ENCODE measurements at regions not wholly inside any gene's neighbourhood (a gene's known extent, or its start where the extent isn't known, plus 50 kb on each side); places are given as distances from the start of the nearest gene placed in this dataset.

- Histone ChIP-seq H3K27ac (ENCODE audit: low read depth, low read length) (no peak overlapping the region), H3K36me3 (ENCODE audit: control insufficient read depth, insufficient read depth, low read length) (no peaks in the 10 kb centered on the region), H3K9ac (ENCODE audit: low read depth, low read length) (no peak overlapping the region), H3K27me3 (ENCODE audit: control insufficient read depth, insufficient read depth, low read length) (no peaks in the 10 kb centered on the region), H3K9me3 (ENCODE audit: control insufficient read depth, insufficient read depth, low read length) (no peaks in the 10 kb centered on the region), H3K4me3 (ENCODE audit: low read depth, low read length) (no peak overlapping the region), H3K4me1 (ENCODE audit: control insufficient read depth, insufficient read depth, low read length) (no peaks in the 10 kb centered on the region)
Observed at GRCh38 chr4:162237676-162238075, 73.9 kb upstream of the FSTL5 start.

- Histone ChIP-seq H3K9me3 (ENCODE audit: control insufficient read depth, insufficient read depth, low read length) (no peaks in the 10 kb centered on the region), H3K4me1 (ENCODE audit: control insufficient read depth, insufficient read depth, low read length) (no peaks in the 10 kb centered on the region), H3K9ac (ENCODE audit: low read depth, low read length) (no peak overlapping the region), H3K27me3 (ENCODE audit: control insufficient read depth, insufficient read depth, low read length) (no peaks in the 10 kb centered on the region), H3K27ac (ENCODE audit: low read depth, low read length) (no peak overlapping the region), H3K4me3 (ENCODE audit: low read depth, low read length) (no peak overlapping the region), H3K36me3 (ENCODE audit: control insufficient read depth, insufficient read depth, low read length) (no peaks in the 10 kb centered on the region)
Observed at GRCh38 chr4:162234595-162234994, 70.8 kb upstream of the FSTL5 start.

- H3K27ac ChIP-seq (ENCODE audit: low read depth, low read length): no peak overlapping the region
- no peak overlapping the region for H3K4me3 ChIP-seq (ENCODE audit: low read depth, low read length)
- H3K27me3 ChIP-seq (ENCODE audit: control insufficient read depth, insufficient read depth, low read length): no peaks in the 10 kb centered on the region
- H3K36me3 ChIP-seq (ENCODE audit: control insufficient read depth, insufficient read depth, low read length): no peaks in the 10 kb centered on the region
- H3K9me3 ChIP-seq (ENCODE audit: control insufficient read depth, insufficient read depth, low read length): no peaks in the 10 kb centered on the region
- H3K4me1 ChIP-seq (ENCODE audit: control insufficient read depth, insufficient read depth, low read length): no peaks in the 10 kb centered on the region
- H3K9ac ChIP-seq (ENCODE audit: low read depth, low read length): no peak overlapping the region
Observed at GRCh38 chr4:162232349-162232748, 68.5 kb upstream of the FSTL5 start.

- Histone ChIP-seq H3K9me3 (ENCODE audit: control insufficient read depth, insufficient read depth, low read length) (no peaks in the 10 kb centered on the region), H3K4me1 (ENCODE audit: control insufficient read depth, insufficient read depth, low read length) (no peaks in the 10 kb centered on the region), H3K27ac (ENCODE audit: low read depth, low read length) (no peak overlapping the region), H3K4me3 (ENCODE audit: low read depth, low read length) (no peak overlapping the region), H3K27me3 (ENCODE audit: control insufficient read depth, insufficient read depth, low read length) (no peaks in the 10 kb centered on the region), H3K9ac (ENCODE audit: low read depth, low read length) (no peak overlapping the region), H3K36me3 (ENCODE audit: control insufficient read depth, insufficient read depth, low read length) (no peaks in the 10 kb centered on the region)
Observed at GRCh38 chr4:162229670-162230069, 65.9 kb upstream of the FSTL5 start.

GRCh38 chr4:162221148-162221547, 57.3 kb upstream of the FSTL5 start:
- no peaks in the 10 kb centered on the region for H3K9me3 ChIP-seq (ENCODE audit: control insufficient read depth, insufficient read depth, low read length)
- H3K9ac ChIP-seq (ENCODE audit: low read depth, low read length): no peak overlapping the region
- H3K4me3 ChIP-seq (ENCODE audit: low read depth, low read length): no peak overlapping the region
- no peaks in the 10 kb centered on the region for H3K4me1 ChIP-seq (ENCODE audit: control insufficient read depth, insufficient read depth, low read length)
- no peak overlapping the region for H3K27ac ChIP-seq (ENCODE audit: low read depth, low read length)
- H3K36me3 ChIP-seq (ENCODE audit: control insufficient read depth, insufficient read depth, low read length): no peaks in the 10 kb centered on the region
- H3K27me3 ChIP-seq (ENCODE audit: control insufficient read depth, insufficient read depth, low read length): no peaks in the 10 kb centered on the region

All from HUES48 (cell line).